Upper lobe of left lung (tissue), 6 donors: ENCODE measurements at regions not wholly inside any gene's neighbourhood (a gene's known extent, or its start where the extent isn't known, plus 50 kb on each side); places are given as distances from the start of the nearest gene placed in this dataset.

Experiments used
- ATAC-seq, 2 donors: fragments of 200-7000 bp; cut with Tn5 transposase; one replicate each; pipeline ENCODE4 v1.9.1; 2022; ENCODE audit warnings: mild to moderate bottlenecking in 2 of 2, moderate library complexity in 2 of 2; ENCODE audit not compliant: low FRiP score in 2 of 2
- DNase-seq, 2 donors: peaks; one replicate each; pipeline ENCODE4 v3.0.0-alpha.2; 2019 to 2020
- H3K27ac ChIP-seq, 4 donors: fragments of 200-600 bp; sonication (generic); one replicate each; pipeline ENCODE4 v1.5.1; 2016 to 2019
- H3K27me3 ChIP-seq, 4 donors: fragments of 200-600 bp; sonication (generic); one replicate each; pipeline ENCODE4 v1.5.1; 2017 to 2019
- H3K36me3 ChIP-seq, 4 donors: fragments of 200-600 bp; sonication (generic); one replicate each; pipeline ENCODE4 v1.5.1; 2016 to 2019
- H3K4me1 ChIP-seq, 4 donors: fragments of 200-600 bp; sonication (generic); one replicate each; pipeline ENCODE4 v1.5.1; 2018 to 2019
- H3K4me3 ChIP-seq, 4 donors: fragments of 200-600 bp; sonication (generic); one replicate each; pipeline ENCODE4 v1.5.1; 2017 to 2019; ENCODE audit warnings: mild to moderate bottlenecking in 2 of 4, moderate library complexity in 1 of 4
- H3K9me3 ChIP-seq, 4 donors: fragments of 200-600 bp; sonication (generic); one replicate each; pipeline ENCODE4 v1.5.1; 2018 to 2019
- CTCF ChIP-seq, 6 experiments: fragments of 450-650 bp in 4 of 6; fragments of 200-600 bp in 2 of 6; sonication (generic) in 2 of 6; IDR thresholded peaks; one replicate each; pipeline ENCODE4 v1.5.1; 2016 to 2019; ENCODE audit warnings: antibody characterized with exemption in 6 of 6
- EP300 ChIP-seq, 4 donors: sonication (generic); formaldehyde crosslinking; IDR thresholded peaks; one replicate each; pipeline ENCODE4 v1.5.1; 2017; ENCODE audit warnings: antibody characterized with exemption in 4 of 4, control low read depth in 2 of 4
- POLR2A ChIP-seq, 4 donors: fragments of 450-650 bp; IDR thresholded peaks; one replicate each; pipeline ENCODE4 v1.5.1; 2016 to 2017; ENCODE audit warnings: antibody characterized with exemption in 4 of 4, mild to moderate bottlenecking in 2 of 4
- POLR2AphosphoS5 ChIP-seq, 2 donors: sonication (generic); formaldehyde crosslinking; IDR thresholded peaks; one replicate each; pipeline ENCODE4 v1.5.1; 2017; ENCODE audit warnings: antibody characterized with exemption in 2 of 2
- WGBS, 2 donors: methylation state at CpG; one replicate each; pipeline ENCODE4 v1.1.5; 2017 to 2018; 5-methylcytosine and 5-hydroxymethylcytosine counted together
- donor health status: DM: no; HTN: no; CAD: no; lungs with moderate emphysema.
- donor health status: DM: no; HTN: yes; CAD: no; lungs with severe emphysema.

DNA sequence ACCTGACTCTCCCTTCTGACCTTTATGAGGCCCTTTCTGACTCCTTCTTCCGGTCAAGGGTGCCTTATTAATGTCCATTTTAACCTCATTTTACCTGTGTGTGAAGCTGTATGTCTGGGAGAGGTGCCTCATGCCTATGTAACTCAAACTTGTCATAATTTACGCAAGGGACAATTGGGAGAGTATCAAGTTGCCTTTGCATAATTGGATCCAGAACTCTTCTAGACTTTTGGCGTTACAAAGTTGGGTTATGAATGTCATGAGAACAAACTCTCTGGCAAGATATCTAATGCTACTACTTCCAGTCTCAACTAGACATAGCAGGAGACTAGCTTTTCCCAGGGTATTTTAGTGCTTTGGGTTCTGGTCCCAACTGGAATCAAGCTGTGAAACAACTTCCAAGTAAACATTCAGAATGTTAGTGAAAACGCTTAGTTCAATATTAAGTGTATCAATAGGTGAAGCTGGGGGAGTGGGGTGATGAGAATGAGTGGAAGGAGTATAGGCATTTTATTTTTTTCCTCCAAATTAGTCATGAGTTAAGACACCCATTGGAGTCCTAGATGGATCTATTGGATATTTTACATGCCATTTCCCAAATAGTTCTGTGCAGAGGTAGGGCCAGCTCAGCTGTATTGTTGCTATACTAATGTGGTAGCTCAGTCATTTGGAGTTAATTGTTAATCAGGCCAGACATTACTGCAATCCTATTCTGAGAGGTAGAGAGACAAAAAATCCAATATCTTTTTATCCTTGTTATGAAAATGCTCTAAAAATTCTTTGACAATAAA lies 159.9 kb downstream of the TFAP2B start:
- H3K27me3 ChIP-seq = no peaks in the 10 kb centered on the region
- DNase-seq (no peak), ATAC-seq (no peak)
- H3K4me1 ChIP-seq = no peaks in the 10 kb centered on the region
- no peaks in the 10 kb centered on the region for H3K36me3 ChIP-seq
- no peaks in the 10 kb centered on the region for H3K9me3 ChIP-seq
- H3K27ac ChIP-seq = no peak overlapping the region
- no peak overlapping the region for H3K4me3 ChIP-seq
- 65 to 70% methylated on average over 4 of the region's 4 CpGs for WGBS, 2 donors
- TF ChIP-seq POLR2AphosphoS5 (IDR thresholded peaks at IDR 0.05) (no peak), CTCF (IDR thresholded peaks at IDR 0.05) (no peak), POLR2A (IDR thresholded peaks at IDR 0.05) (no peak), EP300 (IDR thresholded peaks at IDR 0.05) (no peak)

GRCh38 chr6:50979171-50979525 lies 160.5 kb downstream of the TFAP2B start:
- no peaks in the 10 kb centered on the region for H3K9me3 ChIP-seq
- 46 to 53% methylated on average over 2 of the region's 2 CpGs for WGBS, 2 donors
- TF ChIP-seq EP300 (IDR thresholded peaks at IDR 0.05) (no peak), POLR2AphosphoS5 (IDR thresholded peaks at IDR 0.05) (no peak), POLR2A (IDR thresholded peaks at IDR 0.05) (no peak), CTCF (IDR thresholded peaks at IDR 0.05) (no peak)
- H3K4me1 ChIP-seq = no peaks in the 10 kb centered on the region
- H3K27ac ChIP-seq = no peak overlapping the region
- no peak for DNase-seq
- H3K36me3 ChIP-seq = no peaks in the 10 kb centered on the region
- no peak overlapping the region for H3K4me3 ChIP-seq
- no peaks in the 10 kb centered on the region for H3K27me3 ChIP-seq
- no peak for ATAC-seq

DNA sequence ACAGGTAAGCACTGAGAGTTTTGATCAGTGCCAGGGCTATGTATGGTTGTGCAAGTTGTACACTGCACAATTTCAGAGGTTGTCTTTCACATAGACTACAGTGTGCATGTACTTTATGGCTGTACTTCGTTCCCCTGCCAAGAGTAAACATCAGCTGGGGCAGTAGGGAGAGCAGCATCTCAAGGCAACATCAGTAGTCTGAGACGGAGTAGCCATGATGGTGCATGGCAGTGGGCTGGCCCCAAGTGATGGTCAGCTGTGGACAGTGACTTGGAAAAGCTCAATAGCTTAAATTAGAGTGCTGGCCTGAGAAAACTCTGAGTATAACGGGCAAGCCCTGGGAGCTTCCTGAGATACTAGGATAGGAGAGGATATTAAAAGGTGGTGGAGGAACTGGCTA lies 165.5 kb downstream of the TFAP2B start:
- ATAC-seq = peak in 1 of 2 donors; percentile 57
- no peak overlapping the region for H3K4me3 ChIP-seq
- H3K9me3 ChIP-seq = no peaks in the 10 kb centered on the region
- H3K4me1 ChIP-seq = no peaks in the 10 kb centered on the region
- 70 to 82% methylated on average over 3 of the region's 3 CpGs for WGBS, 2 donors
- no peak overlapping the region for H3K27ac ChIP-seq
- TF ChIP-seq POLR2A (IDR thresholded peaks at IDR 0.05) = no peak
- no peak for TF ChIP-seq POLR2AphosphoS5 (IDR thresholded peaks at IDR 0.05)
- no peak for TF ChIP-seq EP300 (IDR thresholded peaks at IDR 0.05)
- no peak for TF ChIP-seq CTCF (IDR thresholded peaks at IDR 0.05)
- H3K36me3 ChIP-seq = no peaks in the 10 kb centered on the region
- H3K27me3 ChIP-seq = no peaks in the 10 kb centered on the region
- DNase-seq = no peak

- TF ChIP-seq POLR2AphosphoS5 (IDR thresholded peaks at IDR 0.05) = no peak
- no peaks in the 10 kb centered on the region for H3K9me3 ChIP-seq
- ATAC-seq (no peak), DNase-seq (no peak)
- H3K27me3 ChIP-seq = no peaks in the 10 kb centered on the region
- H3K27ac ChIP-seq = no peak overlapping the region
- H3K4me3 ChIP-seq = no peak overlapping the region
- no peaks in the 10 kb centered on the region for H3K36me3 ChIP-seq
- H3K4me1 ChIP-seq = no peaks in the 10 kb centered on the region
Measured at GRCh38 chr6:50986319-50986718, 167.6 kb downstream of the TFAP2B start.

GRCh38 chr6:50989123-50989522 lies 170.5 kb downstream of the TFAP2B start:
- ATAC-seq = no peak
- TF ChIP-seq POLR2A (IDR thresholded peaks at IDR 0.05) = no peak
- no peak for TF ChIP-seq EP300 (IDR thresholded peaks at IDR 0.05)
- TF ChIP-seq POLR2AphosphoS5 (IDR thresholded peaks at IDR 0.05) = no peak
- no peak for TF ChIP-seq CTCF (IDR thresholded peaks at IDR 0.05)

More at GRCh38 chr6:50989123-50989522, 170.5 kb downstream of the TFAP2B start:
- Histone ChIP-seq H3K9me3 (no peaks in the 10 kb centered on the region), H3K27ac (no peak overlapping the region), H3K4me1 (no peaks in the 10 kb centered on the region), H3K36me3 (no peaks in the 10 kb centered on the region), H3K4me3 (no peak overlapping the region), H3K27me3 (no peaks in the 10 kb centered on the region)
- DNase-seq = no peak
